Neural progenitor cell (in vitro differentiated cells): ENCODE measurements at regions not wholly inside any gene's neighbourhood (a gene's known extent, or its start where the extent isn't known, plus 50 kb on each side); places are given as distances from the start of the nearest gene placed in this dataset.

Experiments
- DNase-seq: peaks from one replicate; pipeline ENCODE4 v3.0.0-alpha.2; 2016; ENCODE audit warnings: low spot score
- H2AFZ ChIP-seq: fragments of 200-600 bp; sonication (generic); replicated peaks from 2 replicates; pipeline ENCODE4 v1.6.1; 2016; ENCODE audit warnings: antibody characterized with exemption
- H3F3A ChIP-seq: fragments of 200-600 bp; sonication (generic); 2 replicates; pipeline ENCODE4 v1.6.1; 2016; ENCODE audit warnings: antibody characterized with exemption, low read depth
- H3K27ac ChIP-seq: fragments of 200-600 bp; sonication (generic); 2 replicates; pipeline ENCODE4 v1.5.1; 2016; ENCODE audit warnings: mild to moderate bottlenecking
- H3K27me3 ChIP-seq: fragments of 200-600 bp; sonication (generic); 2 replicates; pipeline ENCODE4 v1.6.1; 2016; ENCODE audit warnings: mild to moderate bottlenecking, moderate library complexity
- H3K36me3 ChIP-seq: fragments of 200-600 bp; sonication (generic); 2 replicates; pipeline ENCODE4 v1.5.1; 2016
- H3K4me1 ChIP-seq: fragments of 200-600 bp; sonication (generic); 2 replicates; pipeline ENCODE4 v1.6.1; 2016; ENCODE audit warnings: mixed run types
- H3K4me2 ChIP-seq: fragments of 200-600 bp; sonication (generic); 2 replicates; pipeline ENCODE4 v1.6.1; 2016
- H3K4me3 ChIP-seq: fragments of 200-600 bp; sonication (generic); 2 replicates; pipeline ENCODE4 v1.5.1; 2016
- H3K79me2 ChIP-seq: fragments of 200-600 bp; sonication (generic); 2 replicates; pipeline ENCODE4 v1.6.1; 2016; ENCODE audit warnings: low read depth
- H3K9ac ChIP-seq: fragments of 200-600 bp; sonication (generic); 2 replicates; pipeline ENCODE4 v1.6.1; 2016
- H3K9me3 ChIP-seq: fragments of 200-600 bp; sonication (generic); 2 replicates; pipeline ENCODE4 v1.5.1; 2016; ENCODE audit warnings: low read depth
- H4K20me1 ChIP-seq: fragments of 200-600 bp; sonication (generic); 2 replicates; pipeline ENCODE4 v1.6.1; 2016; ENCODE audit warnings: low read depth
- H3K27ac Mint-ChIP-seq: 3 replicates; pipeline ENCODE4 v1.8.0; 2021; ENCODE audit warnings: mixed read lengths
- H3K27me3 Mint-ChIP-seq: 2 replicates; pipeline ENCODE4 v1.8.0; 2022; ENCODE audit warnings: low read depth, mild to moderate bottlenecking, inconsistent platforms, moderate library complexity, mixed read lengths; ENCODE audit not compliant: insufficient read depth
- H3K36me3 Mint-ChIP-seq: 3 replicates; pipeline ENCODE4 v1.8.0; 2021; ENCODE audit warnings: mixed read lengths
- H3K4me1 Mint-ChIP-seq: 3 replicates; pipeline ENCODE4 v1.8.0; 2021; ENCODE audit warnings: mixed read lengths
- H3K4me3 Mint-ChIP-seq: 3 replicates; pipeline ENCODE4 v1.8.0; 2021; ENCODE audit warnings: mild to moderate bottlenecking, moderate library complexity, mixed read lengths
- H3K9me3 Mint-ChIP-seq: 3 replicates; pipeline ENCODE4 v1.8.0; 2020; ENCODE audit warnings: mixed read lengths
- EZH2 ChIP-seq: fragments of 200-600 bp; sonication (generic); IDR thresholded peaks from 2 replicates; pipeline ENCODE4 v1.6.1; 2017; ENCODE audit warnings: antibody characterized with exemption, mild to moderate bottlenecking, moderate library complexity
- EZH2phosphoT487 ChIP-seq: fragments of 200-600 bp; sonication (generic); IDR thresholded peaks from 2 replicates; pipeline ENCODE4 v1.6.1; 2017; ENCODE audit warnings: antibody characterized with exemption
- TF ChIP-seq, protein P1 (sequence below): fragments of 200-600 bp; sonication (generic); IDR thresholded peaks from 2 replicates; pipeline ENCODE4 v1.5.1; 2017; ENCODE audit warnings: antibody characterized with exemption, mild to moderate bottlenecking

DNA sequence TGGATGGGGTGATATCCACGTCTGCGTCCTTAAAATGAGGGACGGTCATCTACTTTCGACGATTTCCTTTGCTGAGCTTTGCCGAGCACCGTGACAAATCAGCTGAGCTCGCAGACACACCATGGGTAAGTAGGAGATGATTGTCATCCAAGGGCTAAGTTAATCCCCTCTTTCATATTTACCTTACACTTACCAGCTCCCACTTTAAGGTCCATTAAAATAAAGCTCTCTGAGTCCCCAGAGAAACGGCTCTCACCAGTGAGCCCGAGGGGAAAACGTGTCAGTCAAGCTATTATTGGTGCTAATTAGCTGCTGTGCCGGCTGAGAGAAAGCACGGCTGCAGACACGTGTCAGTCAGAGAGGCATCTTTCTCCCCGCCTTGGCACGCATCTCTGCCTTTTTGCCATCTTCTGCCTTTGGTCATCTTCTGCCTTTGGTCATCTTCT, 72.2 kb downstream of the CRLF2 start:
- H3K79me2 ChIP-seq, result no peaks in the 10 kb centered on the region
- peak overlapping the region; percentile 63 for H3K27ac Mint-ChIP-seq
- H3K9ac ChIP-seq, result no peak overlapping the region
- no peak overlapping the region for H3K4me3 Mint-ChIP-seq
- no peak overlapping the region for H2AFZ ChIP-seq
- peaks cover 6% of the 10 kb centered on the region for H3K4me1 ChIP-seq
- H3K9me3 Mint-ChIP-seq, result peaks cover 8% of the 10 kb centered on the region
- no peak overlapping the region for H3K4me3 ChIP-seq
- no peak overlapping the region for H3K27ac ChIP-seq
- H3K36me3 ChIP-seq, result no peaks in the 10 kb centered on the region
- H3K4me1 Mint-ChIP-seq, result peaks cover 11% of the 10 kb centered on the region
- no peaks in the 10 kb centered on the region for H4K20me1 ChIP-seq
- peak overlapping the region; percentile 22 for H3K4me2 ChIP-seq
- H3F3A ChIP-seq, result peaks cover 11% of the 10 kb centered on the region
- H3K27me3 ChIP-seq, result no peaks in the 10 kb centered on the region
- H3K9me3 ChIP-seq, result no peaks in the 10 kb centered on the region
- TF ChIP-seq EZH2phosphoT487 (no peak), EZH2 (no peak)
- TF ChIP-seq, protein P1, sequence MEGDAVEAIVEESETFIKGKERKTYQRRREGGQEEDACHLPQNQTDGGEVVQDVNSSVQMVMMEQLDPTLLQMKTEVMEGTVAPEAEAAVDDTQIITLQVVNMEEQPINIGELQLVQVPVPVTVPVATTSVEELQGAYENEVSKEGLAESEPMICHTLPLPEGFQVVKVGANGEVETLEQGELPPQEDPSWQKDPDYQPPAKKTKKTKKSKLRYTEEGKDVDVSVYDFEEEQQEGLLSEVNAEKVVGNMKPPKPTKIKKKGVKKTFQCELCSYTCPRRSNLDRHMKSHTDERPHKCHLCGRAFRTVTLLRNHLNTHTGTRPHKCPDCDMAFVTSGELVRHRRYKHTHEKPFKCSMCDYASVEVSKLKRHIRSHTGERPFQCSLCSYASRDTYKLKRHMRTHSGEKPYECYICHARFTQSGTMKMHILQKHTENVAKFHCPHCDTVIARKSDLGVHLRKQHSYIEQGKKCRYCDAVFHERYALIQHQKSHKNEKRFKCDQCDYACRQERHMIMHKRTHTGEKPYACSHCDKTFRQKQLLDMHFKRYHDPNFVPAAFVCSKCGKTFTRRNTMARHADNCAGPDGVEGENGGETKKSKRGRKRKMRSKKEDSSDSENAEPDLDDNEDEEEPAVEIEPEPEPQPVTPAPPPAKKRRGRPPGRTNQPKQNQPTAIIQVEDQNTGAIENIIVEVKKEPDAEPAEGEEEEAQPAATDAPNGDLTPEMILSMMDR, result no peak
- peaks cover 7% of the 10 kb centered on the region for H3K27me3 Mint-ChIP-seq
- H3K36me3 Mint-ChIP-seq, result no peaks in the 10 kb centered on the region
- peak; percentile 50 for DNase-seq

DNA sequence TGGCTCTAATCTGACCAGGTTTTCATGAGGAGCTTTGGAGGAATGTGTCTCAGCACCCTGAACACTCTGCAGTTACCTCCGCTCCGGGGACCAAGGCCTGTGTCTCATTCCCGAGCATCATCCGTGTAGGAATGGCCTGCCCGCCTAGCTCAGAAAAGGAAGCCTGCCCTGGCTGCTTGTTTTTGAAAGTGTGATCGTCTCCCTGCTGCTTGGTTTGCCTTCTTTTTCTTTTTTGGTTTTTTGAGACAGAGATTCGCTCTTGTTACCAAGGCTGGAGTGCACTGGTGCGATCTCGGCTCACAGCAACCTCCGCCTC, 73.3 kb downstream of the CRLF2 start:
- Histone ChIP-seq H3K27me3 (no peaks in the 10 kb centered on the region), H3K79me2 (no peaks in the 10 kb centered on the region), H3K9ac (no peak overlapping the region), H3K4me2 (no peak overlapping the region), H3F3A (peaks cover 11% of the 10 kb centered on the region), H3K36me3 (no peaks in the 10 kb centered on the region), H2AFZ (peak overlapping the region; percentile 10), H3K4me3 (no peak overlapping the region), H3K4me1 (peaks cover 6% of the 10 kb centered on the region), H3K9me3 (no peaks in the 10 kb centered on the region), H4K20me1 (no peaks in the 10 kb centered on the region), H3K27ac (no peak overlapping the region)
- Mint-ChIP-seq H3K27ac (no peak overlapping the region), H3K4me1 (peaks cover 8% of the 10 kb centered on the region), H3K9me3 (peaks cover 8% of the 10 kb centered on the region), H3K27me3 (peaks cover 7% of the 10 kb centered on the region), H3K4me3 (no peak overlapping the region), H3K36me3 (no peaks in the 10 kb centered on the region)
- no peak for DNase-seq
- TF ChIP-seq EZH2phosphoT487 (no peak), EZH2 (no peak)
- TF ChIP-seq, protein P1, result no peak

DNA sequence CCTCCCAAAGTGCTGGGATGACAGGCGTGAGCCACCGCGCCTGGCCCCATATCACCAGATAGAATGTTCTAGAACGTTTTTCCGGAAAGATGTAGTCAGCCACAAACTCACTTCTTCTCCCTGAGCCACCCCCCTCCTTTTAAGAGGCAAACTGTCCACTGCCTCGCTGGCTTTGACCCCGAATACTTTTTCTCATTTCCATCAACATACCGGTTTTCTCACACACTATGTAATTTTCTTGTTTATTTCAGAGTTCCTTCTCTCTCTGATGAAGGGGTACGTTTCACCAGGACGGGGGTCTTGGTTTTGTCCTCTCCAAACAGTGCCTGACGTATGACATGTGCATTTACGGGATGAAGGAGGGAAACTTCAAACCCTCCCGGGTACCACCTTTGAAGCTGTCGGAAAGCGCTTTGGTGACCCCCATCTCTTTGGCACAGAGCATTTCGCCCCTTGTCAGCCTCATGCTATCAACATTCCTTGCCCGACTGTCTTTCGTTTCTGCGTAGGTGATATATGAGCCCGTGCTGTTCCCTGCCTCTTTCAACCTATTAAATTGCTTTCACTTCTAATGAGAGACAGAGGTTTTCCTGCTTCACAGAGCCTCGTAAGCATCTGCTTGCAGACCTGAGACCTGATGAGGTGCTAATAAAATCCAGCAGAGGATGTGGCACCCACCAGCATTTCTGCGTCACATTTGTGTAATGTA, 73.8 kb downstream of the CRLF2 start:
- Histone ChIP-seq H3K4me2 (no peak overlapping the region), H3K27ac (no peak overlapping the region), H3K36me3 (no peaks in the 10 kb centered on the region)

More for the DNA sequence above, 73.8 kb downstream of the CRLF2 start:
- H3K4me1 Mint-ChIP-seq, result peaks cover 8% of the 10 kb centered on the region
- no peaks in the 10 kb centered on the region for H3K27me3 ChIP-seq
- H3K9me3 ChIP-seq, result no peaks in the 10 kb centered on the region
- TF ChIP-seq, protein P1, result no peak
- TF ChIP-seq EZH2phosphoT487 (no peak), EZH2 (no peak)
- peaks cover 6% of the 10 kb centered on the region for H3K4me1 ChIP-seq
- no peak overlapping the region for H3K4me3 ChIP-seq
- H3K36me3 Mint-ChIP-seq, result no peaks in the 10 kb centered on the region
- peaks cover 8% of the 10 kb centered on the region for H3K9me3 Mint-ChIP-seq
- no peak overlapping the region for H3K9ac ChIP-seq
- peak overlapping the region; percentile 10 for H2AFZ ChIP-seq
- no peak for DNase-seq
- H3K79me2 ChIP-seq, result no peaks in the 10 kb centered on the region
- H3K27ac Mint-ChIP-seq, result peak overlapping the region; percentile 52
- peaks cover 7% of the 10 kb centered on the region for H3K27me3 Mint-ChIP-seq
- no peak overlapping the region for H3K4me3 Mint-ChIP-seq
- H4K20me1 ChIP-seq, result no peaks in the 10 kb centered on the region
- H3F3A ChIP-seq, result peaks cover 11% of the 10 kb centered on the region
